ENCODE measurements at regions not wholly inside any gene's neighbourhood (a gene's known extent, or its start where the extent isn't known, plus 50 kb on each side); places are given as distances from the start of the nearest gene placed in this dataset.
A peak's percentile ranks its signal among the peaks of the same experiment; 100 is the strongest.
"Not testable (repeated sequence)": the region's sequence is repeated elsewhere in the genome, so short reads cannot be mapped to it uniquely, and the experiment has no call there.

DNA sequence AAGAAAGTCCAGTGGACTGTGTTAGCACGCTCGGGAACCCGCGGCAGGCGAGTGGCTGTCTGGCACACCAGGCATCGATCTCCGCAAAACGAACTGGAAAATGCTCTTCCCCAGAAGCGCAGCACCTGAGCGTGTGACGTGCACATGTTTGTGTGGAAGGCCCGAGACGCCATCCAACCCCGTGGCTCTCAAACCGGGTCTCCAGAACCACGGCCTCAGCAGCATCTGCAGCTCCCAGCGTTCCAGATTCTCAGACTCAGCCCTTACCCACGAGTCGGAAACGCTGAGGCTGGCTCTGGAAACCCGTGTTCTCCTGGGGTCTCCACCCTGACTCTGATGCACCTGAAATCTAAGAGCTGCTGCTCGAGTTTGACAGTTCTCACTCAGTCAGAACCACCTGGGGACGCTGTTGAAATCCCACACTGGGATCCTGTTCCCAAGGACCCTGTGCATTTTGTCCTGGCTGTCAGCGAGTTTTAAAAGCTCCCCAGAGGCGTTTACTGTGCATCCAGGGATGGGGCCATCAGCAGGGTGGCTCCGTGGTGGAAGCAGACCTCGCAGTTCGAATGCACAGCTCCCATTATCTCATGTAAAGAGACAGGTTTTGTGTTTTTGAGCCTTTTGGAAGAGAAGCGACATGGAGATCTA, 69.0 kb downstream of the DLL1 start:
- H3K4me3 Mint-ChIP-seq, result peak overlapping the region in 1 of 7 donors; percentile 3
- POLR2A ChIA-PET, result no interaction called here
- no peaks in the 10 kb centered on the region for H3K36me3 ChIP-seq (ENCODE audit: insufficient read depth, low read length)
- H3K9me3 ChIP-seq (ENCODE audit: low read length), result no peaks in the 10 kb centered on the region
- no peak overlapping the region for H3K4me3 ChIP-seq (ENCODE audit: low read length)
- H3K9me3 Mint-ChIP-seq, result no peaks in the 10 kb centered on the region
- peak in 1 of 5 donors; percentile 33 for DNase-seq
- CTCF ChIA-PET, result no interaction called here
- H3K27ac Mint-ChIP-seq, result peak overlapping the region in 1 of 8 donors; percentile 65
- peaks cover 4% of the 10 kb centered on the region for H3K4me1 ChIP-seq (ENCODE audit: insufficient read depth, low read length)
- H3K36me3 Mint-ChIP-seq, result no peaks in the 10 kb centered on the region
- H3K4me1 Mint-ChIP-seq, result peaks cover 13 to 25% (median 15%) of the 10 kb centered on the region in 3 donors
- no peaks in the 10 kb centered on the region for H3K27me3 Mint-ChIP-seq
- no peak overlapping the region for H3K27ac ChIP-seq (ENCODE audit: low read depth, low read length)
- no peaks in the 10 kb centered on the region for H3K27me3 ChIP-seq (ENCODE audit: insufficient read depth, low read length, poor library complexity, severe bottlenecking)

DNA sequence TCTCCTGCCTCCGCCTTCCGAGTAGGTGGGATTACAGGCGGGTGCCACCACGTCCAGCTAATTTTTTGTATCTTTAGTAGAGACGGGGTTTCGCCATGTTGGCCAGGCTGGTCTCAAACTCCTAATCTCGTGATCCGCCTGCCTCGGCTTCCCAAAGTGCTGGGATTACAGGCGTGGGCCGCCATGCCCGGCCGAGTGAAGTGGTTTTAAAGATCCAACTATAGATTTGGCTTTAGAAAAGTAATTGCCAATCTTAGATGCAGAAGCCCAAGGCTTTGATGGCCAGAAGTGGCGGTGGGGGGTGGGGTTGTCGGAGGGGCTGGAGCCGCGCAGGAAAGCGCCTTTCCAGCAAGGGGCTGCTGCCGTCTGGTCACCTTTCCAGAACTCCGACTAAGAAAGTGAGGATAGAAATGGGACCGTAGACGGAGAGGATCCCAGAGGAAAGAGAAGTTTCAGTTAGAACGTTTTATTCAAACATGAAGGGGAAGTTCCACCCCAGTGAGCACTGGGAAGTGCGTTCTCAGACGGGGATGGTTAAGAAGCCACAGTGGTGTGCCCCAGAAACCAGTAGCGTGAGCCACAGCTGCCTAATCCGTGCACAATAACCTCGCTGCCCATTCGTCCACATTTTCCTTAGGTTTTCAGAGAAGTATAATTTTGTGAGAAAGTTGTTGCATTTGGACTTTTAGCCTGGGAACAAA, 69.7 kb downstream of the DLL1 start:
- no peaks in the 10 kb centered on the region for H3K27me3 Mint-ChIP-seq

DNA sequence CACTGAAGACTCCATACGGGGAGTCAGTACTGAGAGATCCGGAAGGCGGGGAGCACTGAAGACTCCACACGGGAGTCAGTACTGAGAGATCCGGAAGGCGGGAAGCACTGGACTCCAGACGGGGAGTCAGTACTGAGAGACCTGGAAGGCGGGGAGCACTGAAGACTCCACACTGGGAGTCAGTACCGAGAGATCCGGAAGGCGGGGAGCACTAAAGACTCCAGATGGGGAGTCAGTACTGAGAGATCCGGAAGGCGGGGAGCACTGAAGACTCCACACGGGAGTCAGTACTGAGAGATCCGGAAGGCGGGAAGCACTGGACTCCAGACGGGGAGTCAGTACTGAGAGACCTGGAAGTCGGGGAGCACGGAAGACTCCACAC, 77.2 kb downstream of the DLL1 start:
- Mint-ChIP-seq H3K27me3 (peaks cover 0 to 12% of the 10 kb centered on the region in 2 donors), H3K27ac (peak overlapping the region in 1 of 8 donors; percentile 55)
- H3K27ac ChIP-seq (ENCODE audit: low read depth, low read length); POLR2A ChIA-PET; CTCF ChIA-PET; H3K4me1 ChIP-seq (ENCODE audit: insufficient read depth, low read length); H3K36me3 Mint-ChIP-seq; H3K9me3 ChIP-seq (ENCODE audit: low read length); H3K4me1 Mint-ChIP-seq; H3K9me3 Mint-ChIP-seq; H3K36me3 ChIP-seq (ENCODE audit: insufficient read depth, low read length); H3K27me3 ChIP-seq (ENCODE audit: insufficient read depth, low read length, poor library complexity, severe bottlenecking); H3K4me3 ChIP-seq (ENCODE audit: low read length); DNase-seq; H3K4me3 Mint-ChIP-seq: not testable (repeated sequence)

More for the DNA sequence above, 69.7 kb downstream of the DLL1 start:
- POLR2A ChIA-PET, result no interaction called here
- no peaks in the 10 kb centered on the region for H3K27me3 ChIP-seq (ENCODE audit: insufficient read depth, low read length, poor library complexity, severe bottlenecking)
- CTCF ChIA-PET, result no interaction called here
- H3K4me3 ChIP-seq (ENCODE audit: low read length), result no peak overlapping the region
- no peaks in the 10 kb centered on the region for H3K9me3 Mint-ChIP-seq
- H3K9me3 ChIP-seq (ENCODE audit: low read length), result no peaks in the 10 kb centered on the region
- H3K4me1 ChIP-seq (ENCODE audit: insufficient read depth, low read length), result peaks cover 4% of the 10 kb centered on the region
- H3K27ac Mint-ChIP-seq, result peak overlapping the region in 1 of 8 donors; percentile 60
- no peaks in the 10 kb centered on the region for H3K36me3 Mint-ChIP-seq
- no peaks in the 10 kb centered on the region for H3K36me3 ChIP-seq (ENCODE audit: insufficient read depth, low read length)
- DNase-seq, result peak in 1 of 5 donors; percentile 31
- peaks cover 13 to 25% (median 15%) of the 10 kb centered on the region in 3 donors for H3K4me1 Mint-ChIP-seq
- no peak overlapping the region for H3K27ac ChIP-seq (ENCODE audit: low read depth, low read length)
- no peak overlapping the region for H3K4me3 Mint-ChIP-seq

DNA sequence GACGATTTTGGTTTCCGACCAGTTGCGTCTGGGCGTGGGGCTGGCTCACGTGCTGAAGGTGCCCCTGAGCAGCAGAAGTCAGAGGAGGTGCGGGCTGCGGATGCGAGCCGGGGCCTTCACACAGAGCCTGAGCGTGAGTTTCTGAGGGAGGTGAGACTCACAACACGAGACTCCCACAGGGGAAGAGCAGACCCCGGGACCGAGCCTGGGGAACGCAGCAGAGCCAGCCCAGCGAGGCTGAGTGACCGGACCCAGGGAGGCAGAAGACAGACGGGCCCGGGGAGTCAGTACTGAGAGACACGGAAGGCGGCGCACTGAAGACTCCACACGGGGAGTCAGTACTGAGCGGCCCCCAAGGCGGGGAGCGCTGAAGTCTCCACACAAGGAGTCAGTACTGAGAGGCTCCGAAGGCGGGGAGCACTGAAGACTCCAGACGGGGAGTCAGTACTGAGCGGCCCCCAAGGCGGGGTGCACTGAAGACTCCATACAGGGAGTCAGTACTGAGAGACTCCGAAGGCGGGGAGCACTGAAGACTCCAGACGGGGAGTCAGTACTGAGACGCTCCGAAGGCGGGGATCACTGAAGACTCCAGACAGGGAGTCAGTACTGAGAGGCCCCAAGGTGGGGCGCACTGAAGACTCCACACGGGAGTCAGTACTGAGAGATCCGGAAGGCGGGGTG, 77.8 kb downstream of the DLL1 start:
- Mint-ChIP-seq H3K4me1 (no peaks in the 10 kb centered on the region), H3K9me3 (peaks cover 0 to 1% (median 0%) of the 10 kb centered on the region in 5 donors), H3K27me3 (peaks cover 0 to 14% of the 10 kb centered on the region in 2 donors), H3K4me3 (no peak overlapping the region), H3K36me3 (no peaks in the 10 kb centered on the region), H3K27ac (no peak overlapping the region)
- DNase-seq, result peak in 1 of 5 donors; percentile 36
- no peaks in the 10 kb centered on the region for H3K36me3 ChIP-seq (ENCODE audit: insufficient read depth, low read length)
- ChIA-PET POLR2A (no interaction called here), CTCF (no interaction called here)
- H3K9me3 ChIP-seq (ENCODE audit: low read length), result no peaks in the 10 kb centered on the region
- H3K27me3 ChIP-seq (ENCODE audit: insufficient read depth, low read length, poor library complexity, severe bottlenecking), result no peaks in the 10 kb centered on the region
- no peak overlapping the region for H3K27ac ChIP-seq (ENCODE audit: low read depth, low read length)
- no peak overlapping the region for H3K4me3 ChIP-seq (ENCODE audit: low read length)
- H3K4me1 ChIP-seq (ENCODE audit: insufficient read depth, low read length), result no peaks in the 10 kb centered on the region

DNA sequence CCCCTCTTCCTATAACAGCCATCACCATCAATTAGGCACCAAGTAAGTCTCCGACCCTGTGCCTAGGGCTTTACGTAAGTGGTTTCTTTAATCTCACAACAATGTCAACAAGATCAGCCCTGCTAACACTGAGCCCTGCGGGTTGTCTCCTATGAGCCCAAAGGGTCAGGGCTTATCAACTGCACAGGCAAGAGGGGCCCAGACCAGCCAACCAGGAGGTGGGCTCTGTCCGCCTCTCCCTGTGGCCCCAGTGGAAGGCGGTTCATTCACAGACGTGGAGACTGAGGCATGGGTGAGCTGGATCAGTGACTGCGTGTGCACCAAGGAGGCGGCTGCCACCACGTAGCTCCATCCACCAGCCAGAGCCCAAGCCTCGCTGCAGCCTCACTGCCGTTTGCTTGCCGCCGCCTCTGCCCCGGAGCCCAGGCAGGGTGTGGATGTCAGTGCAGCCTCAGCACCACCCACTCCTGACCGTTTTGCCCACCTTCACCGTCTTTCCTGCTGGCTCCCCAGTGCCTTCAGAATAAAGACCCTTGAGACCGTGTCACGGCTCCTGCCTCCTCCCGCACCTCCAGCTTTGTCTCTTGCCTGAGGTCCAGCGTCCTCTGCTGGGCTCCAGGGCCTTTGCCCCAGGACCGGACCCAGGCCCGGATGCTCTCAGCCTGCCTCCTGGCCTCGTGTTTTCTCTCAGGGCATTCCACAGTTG, 78.7 kb downstream of the DLL1 start:
- ChIA-PET CTCF (interaction anchor here (0.6 kb wide), 1 partner anchor 126 kb away, joined by 4 read pairs; no protein-coding TSS in a partner anchor), POLR2A (no interaction called here)
- no peaks in the 10 kb centered on the region for H3K4me1 Mint-ChIP-seq
- no peaks in the 10 kb centered on the region for H3K9me3 ChIP-seq (ENCODE audit: low read length)
- H3K9me3 Mint-ChIP-seq, result peaks cover 0 to 1% (median 0%) of the 10 kb centered on the region in 5 donors
- peak in 1 of 5 donors; percentile 13 for DNase-seq
- no peak overlapping the region for H3K4me3 ChIP-seq (ENCODE audit: low read length)
- no peaks in the 10 kb centered on the region for H3K4me1 ChIP-seq (ENCODE audit: insufficient read depth, low read length)
- H3K27me3 ChIP-seq (ENCODE audit: insufficient read depth, low read length, poor library complexity, severe bottlenecking), result no peaks in the 10 kb centered on the region
- H3K27me3 Mint-ChIP-seq, result peaks cover 0 to 14% of the 10 kb centered on the region in 2 donors
- no peak overlapping the region for H3K27ac ChIP-seq (ENCODE audit: low read depth, low read length)
- no peaks in the 10 kb centered on the region for H3K36me3 ChIP-seq (ENCODE audit: insufficient read depth, low read length)
- peak overlapping the region in 1 of 8 donors; percentile 5 for H3K27ac Mint-ChIP-seq
- no peak overlapping the region for H3K4me3 Mint-ChIP-seq
- H3K36me3 Mint-ChIP-seq, result no peaks in the 10 kb centered on the region

DNA sequence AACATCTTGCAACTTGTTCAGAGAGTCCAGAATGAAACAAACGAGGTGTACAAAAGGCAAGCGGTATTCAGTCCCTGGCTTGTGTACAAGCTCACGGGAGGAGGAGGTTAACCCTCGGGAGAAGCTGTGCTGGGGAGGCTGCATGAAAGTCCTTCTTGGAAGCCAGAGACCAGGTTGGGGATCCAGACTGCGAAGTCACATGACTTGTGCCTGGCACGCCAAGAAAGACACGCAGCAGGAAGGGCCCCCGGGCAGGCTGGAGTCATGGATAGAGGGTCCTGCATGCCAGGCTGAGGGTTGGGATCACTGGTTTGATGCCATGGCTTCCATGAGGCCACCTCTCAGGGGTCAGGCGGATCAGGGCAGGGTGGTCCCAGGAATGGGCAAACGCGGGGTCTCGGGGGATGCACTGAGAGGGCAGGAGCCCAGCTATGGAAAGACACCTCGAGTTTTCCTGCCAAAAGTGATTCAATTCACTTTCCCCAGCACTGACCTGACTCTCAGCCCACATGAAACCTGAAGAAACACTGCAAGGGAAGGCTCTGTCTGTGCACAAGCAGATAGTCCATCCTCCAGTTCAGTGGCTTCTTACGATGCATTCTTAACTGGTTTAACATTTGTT, 79.4 kb downstream of the DLL1 start:
- CTCF ChIA-PET, result interaction anchor here (0.6 kb wide), 1 partner anchor 127 kb away, joined by 4 read pairs; no protein-coding TSS in a partner anchor
- Mint-ChIP-seq H3K27me3 (peaks cover 0 to 14% of the 10 kb centered on the region in 2 donors), H3K9me3 (peaks cover 0 to 1% (median 0%) of the 10 kb centered on the region in 5 donors), H3K27ac (no peak overlapping the region), H3K4me3 (no peak overlapping the region), H3K36me3 (no peaks in the 10 kb centered on the region), H3K4me1 (no peaks in the 10 kb centered on the region)
- H3K9me3 ChIP-seq (ENCODE audit: low read length), result no peaks in the 10 kb centered on the region
- H3K36me3 ChIP-seq (ENCODE audit: insufficient read depth, low read length), result no peaks in the 10 kb centered on the region
- H3K27ac ChIP-seq (ENCODE audit: low read depth, low read length), result no peak overlapping the region
- DNase-seq, result peak in 1 of 5 donors; percentile 29
- H3K4me1 ChIP-seq (ENCODE audit: insufficient read depth, low read length), result no peaks in the 10 kb centered on the region
- no peak overlapping the region for H3K4me3 ChIP-seq (ENCODE audit: low read length)
- no peaks in the 10 kb centered on the region for H3K27me3 ChIP-seq (ENCODE audit: insufficient read depth, low read length, poor library complexity, severe bottlenecking)
- POLR2A ChIA-PET, result no interaction called here

DNA sequence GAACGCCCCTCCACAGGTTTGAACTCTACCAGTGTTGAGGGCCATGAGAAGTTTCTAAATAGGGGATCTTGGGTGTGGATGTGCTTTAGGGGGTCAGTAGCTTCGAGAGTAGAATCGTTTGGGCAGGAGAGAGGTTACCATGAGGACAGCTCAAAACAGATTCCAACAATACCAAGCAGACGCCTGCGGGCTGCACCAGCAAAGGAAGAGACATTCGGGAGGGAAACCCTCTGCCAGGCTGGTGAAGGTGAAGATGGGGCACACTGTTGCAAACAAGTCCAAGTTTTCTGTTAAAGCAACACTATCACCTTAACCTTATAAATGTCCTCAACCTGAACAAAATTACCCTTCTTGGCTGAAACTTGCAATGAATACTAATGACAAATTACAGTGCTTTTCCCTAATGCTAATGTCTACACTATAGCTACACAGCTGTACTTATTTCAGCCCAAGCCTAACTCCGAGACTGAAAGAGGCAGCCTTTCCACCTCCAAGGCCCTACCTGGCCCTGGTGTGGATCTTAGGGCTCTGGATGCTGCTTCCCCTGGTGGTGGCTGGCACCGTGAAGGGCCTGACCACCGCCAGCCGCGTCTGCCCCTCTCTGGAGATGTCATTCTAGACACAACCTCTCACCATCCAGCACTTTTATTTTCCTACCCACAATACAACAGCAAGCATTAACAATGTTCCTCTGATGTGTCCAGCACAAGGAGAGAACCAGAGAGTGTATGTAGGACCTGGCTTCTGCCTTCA, 80.1 kb downstream of the DLL1 start:
- Mint-ChIP-seq H3K4me1 (no peaks in the 10 kb centered on the region), H3K4me3 (no peak overlapping the region), H3K36me3 (no peaks in the 10 kb centered on the region), H3K27ac (peak overlapping the region in 1 of 8 donors; percentile 29), H3K27me3 (peaks cover 2 to 14% of the 10 kb centered on the region in 2 donors), H3K9me3 (peaks cover 0 to 1% (median 0%) of the 10 kb centered on the region in 5 donors)
- Histone ChIP-seq H3K4me1 (ENCODE audit: insufficient read depth, low read length) (no peaks in the 10 kb centered on the region), H3K36me3 (ENCODE audit: insufficient read depth, low read length) (no peaks in the 10 kb centered on the region), H3K27me3 (ENCODE audit: insufficient read depth, low read length, poor library complexity, severe bottlenecking) (no peaks in the 10 kb centered on the region), H3K27ac (ENCODE audit: low read depth, low read length) (no peak overlapping the region), H3K9me3 (ENCODE audit: low read length) (no peaks in the 10 kb centered on the region), H3K4me3 (ENCODE audit: low read length) (no peak overlapping the region)
- ChIA-PET CTCF (interaction anchor here (0.5 kb wide), 1 partner anchor 322 kb away, joined by 3 read pairs; no protein-coding TSS in a partner anchor), POLR2A (no interaction called here)
- DNase-seq, result peak in 1 of 5 donors; percentile 25

All from CD8-positive, alpha-beta memory T cell (primary cell).